HCT116 (cell line): ENCODE measurements at regions not wholly inside any gene's neighbourhood (a gene's known extent, or its start where the extent isn't known, plus 50 kb on each side); places are given as distances from the start of the nearest gene placed in this dataset.

Source experiments
- ATAC-seq: fragments of 200-7000 bp; cut with Tn5 transposase; 2 replicates; pipeline ENCODE4 v1.9.1; 2020; ENCODE audit warnings: mild to moderate bottlenecking, moderate library complexity
- BruUV-seq: library from RNA; stranded (reverse); fragments of 400-500 nt; replicated peaks from 2 replicates; lab custom pipeline; 2021; lab: Mats Ljungman, UMichigan
- CTCF ChIA-PET: fragments of 300-600 bp; sonication (Branson Sonifier 250); formaldehyde crosslinking; loops from one replicate; lab custom pipeline; 2021; ENCODE audit warnings: antibody characterized with exemption; lab: Charles Lee
- POLR2A ChIA-PET: fragments of 300-600, 350-600 bp; sonication (Branson Sonifier 250); formaldehyde crosslinking; loops from one replicate; lab custom pipeline; 2021; ENCODE audit warnings: antibody characterized with exemption; lab: Charles Lee
- RAD21 ChIA-PET, 2 experiments: fragments of 300-600 bp; sonication (Branson Sonifier 250); formaldehyde crosslinking; loops; one replicate each; lab custom pipeline; 2023; ENCODE audit warnings: low total read pairs in 2 of 2; ENCODE audit not compliant: uncharacterized antibody in 2 of 2, unreplicated experiment in 2 of 2, low non-redundant PET in 1 of 2; lab: Charles Lee
- DNase-seq: peaks from one replicate; pipeline ENCODE4 v3.0.0-alpha.2; 2010; ENCODE audit warnings: low read depth, low spot score
- H2AFZ ChIP-seq: fragments of 200-600 bp; shearing (Covaris generic), sonication (generic); 2 replicates; pipeline ENCODE4 v1.6.1; 2017; ENCODE audit warnings: low read depth, mixed run types, mixed read lengths, antibody characterized with exemption, low read length; ENCODE audit not compliant: poor library complexity, severe bottlenecking
- H3K27ac ChIP-seq: 2 replicates; pipeline ENCODE4 v1.5.1; 2012; ENCODE audit warnings: low read depth, low read length
- H3K27me3 ChIP-seq: fragments of 200-600 bp; sonication (generic); 2 replicates; pipeline ENCODE4 v1.6.1; 2016; ENCODE audit warnings: mixed run types, low read length, mixed read lengths; ENCODE audit not compliant: insufficient read depth
- H3K36me3 ChIP-seq, 2 experiments: fragments of 200-500 bp in 1 of 2; fragments of 200-600 bp in 1 of 2; sonication (Bioruptor generic) in 1 of 2; sonication (generic) in 1 of 2; 2 replicates each; pipeline versions ENCODE4 v1.5.1 to v1.6.1; 2014 to 2016; ENCODE audit warnings: low read length in 2 of 2, inconsistent platforms in 1 of 2, mixed read lengths in 1 of 2, mixed run types in 1 of 2; ENCODE audit not compliant: insufficient read depth in 2 of 2, control insufficient read depth in 1 of 2
- H3K4me1 ChIP-seq, 2 experiments: fragments of 200-600 bp in 1 of 2; sonication (generic) in 1 of 2; 2 replicates each; pipeline versions ENCODE4 v1.5.1 to v1.6.1; 2012 to 2017; ENCODE audit warnings: low read length in 2 of 2, inconsistent platforms in 1 of 2, mild to moderate bottlenecking in 1 of 2, mixed read lengths in 1 of 2, mixed run types in 1 of 2, moderate library complexity in 1 of 2; ENCODE audit not compliant: insufficient read depth in 2 of 2, control insufficient read depth in 1 of 2
- H3K4me2 ChIP-seq: fragments of 200-600 bp; sonication (generic); 2 replicates; pipeline ENCODE4 v1.6.1; 2017; ENCODE audit warnings: mixed run types, low read length, mixed read lengths
- H3K4me3 ChIP-seq, 2 experiments: fragments of 200-600 bp in 1 of 2; sonication (generic) in 1 of 2; replicated peaks in 1 of 2; 2 replicates each; pipeline ENCODE4 v1.5.1; 2011 to 2016; ENCODE audit warnings: low read length in 2 of 2, control low read depth in 1 of 2, low read depth in 1 of 2, mild to moderate bottlenecking in 1 of 2, mixed read lengths in 1 of 2, mixed run types in 1 of 2
- H3K79me2 ChIP-seq: fragments of 200-600 bp; sonication (generic); 2 replicates; pipeline ENCODE4 v1.6.1; 2017; ENCODE audit warnings: mild to moderate bottlenecking, mixed run types, low read length, moderate library complexity, mixed read lengths; ENCODE audit not compliant: insufficient read depth
- H3K9ac ChIP-seq: fragments of 200-600 bp; sonication (generic); 2 replicates; pipeline ENCODE4 v1.6.1; 2016; ENCODE audit warnings: low read length, mixed read lengths
- H3K9me2 ChIP-seq: fragments of 200-600 bp; sonication (generic), shearing (Covaris generic); 2 replicates; pipeline ENCODE4 v1.6.1; 2017; ENCODE audit warnings: mixed run types, mild to moderate bottlenecking, moderate library complexity; ENCODE audit not compliant: insufficient read depth
- H3K9me3 ChIP-seq, 2 experiments: fragments of 200-500 bp in 1 of 2; fragments of 200-600 bp in 1 of 2; sonication (Bioruptor generic) in 1 of 2; sonication (generic) in 1 of 2; 2 replicates each; pipeline ENCODE4 v1.6.1; 2014 to 2017; ENCODE audit warnings: low read length in 2 of 2, mixed read lengths in 2 of 2, inconsistent platforms in 1 of 2, low read depth in 1 of 2, mild to moderate bottlenecking in 1 of 2, mixed run types in 1 of 2, moderate library complexity in 1 of 2; ENCODE audit not compliant: control insufficient read depth in 1 of 2, insufficient read depth in 1 of 2
- H4K20me1 ChIP-seq: fragments of 200-600 bp; sonication (generic), shearing (Covaris generic); 2 replicates; pipeline ENCODE4 v1.6.1; 2017; ENCODE audit warnings: mixed run types, mild to moderate bottlenecking, moderate library complexity; ENCODE audit not compliant: insufficient read depth
- CTCF ChIP-seq, 3 experiments: fragments of 200-600 bp in 1 of 3; sonication (generic) in 1 of 3; IDR thresholded peaks in 2 of 3; conservative IDR thresholded peaks in 1 of 3; 2 replicates each; pipeline ENCODE4 v1.5.1; 2012 to 2017; ENCODE audit warnings: low read depth in 2 of 3, low read length in 2 of 3, antibody characterized with exemption in 1 of 3, borderline replicate concordance in 1 of 3, control low read depth in 1 of 3, mild to moderate bottlenecking in 1 of 3, mixed read lengths in 1 of 3, mixed run types in 1 of 3, moderate library complexity in 1 of 3; ENCODE audit not compliant: insufficient read depth in 1 of 3
- ELF1 ChIP-seq: IDR thresholded peaks from 2 replicates; pipeline ENCODE4 v1.6.1; 2012; ENCODE audit warnings: low read depth, borderline replicate concordance
- EZH2phosphoT487 ChIP-seq: fragments of 200-600 bp; IDR thresholded peaks from 2 replicates; pipeline ENCODE4 v1.6.1; 2018; ENCODE audit warnings: antibody characterized with exemption, borderline replicate concordance
- FOSL1 ChIP-seq: IDR thresholded peaks from 2 replicates; pipeline ENCODE4 v1.6.1; 2012; ENCODE audit warnings: low read depth
- JUND ChIP-seq: IDR thresholded peaks from 2 replicates; pipeline ENCODE4 v1.6.1; 2012
- RAD21 ChIP-seq: IDR thresholded peaks from 2 replicates; pipeline ENCODE4 v1.6.1; 2012; ENCODE audit warnings: low read depth, mild to moderate bottlenecking
- SIN3A ChIP-seq: IDR thresholded peaks from 2 replicates; pipeline ENCODE4 v1.6.1; 2012; ENCODE audit warnings: low read depth
- SP1 ChIP-seq: IDR thresholded peaks from 2 replicates; pipeline ENCODE4 v1.6.1; 2012; ENCODE audit warnings: low read depth
- TCF7L2 ChIP-seq: IDR thresholded peaks from 2 replicates; pipeline ENCODE4 v1.7.0; 2011; ENCODE audit warnings: borderline replicate concordance, inconsistent platforms; ENCODE audit not compliant: insufficient read depth, insufficient read length; ENCODE audit errors: extremely low read depth
- intact Hi-C: fragments of 100-400 bp; cut with micrococcal nuclease; formaldehyde crosslinking; loops from 2 replicates; pipeline ENCODE4 v1.10.0; 2022

- TF ChIP-seq SIN3A (no peak), SP1 (no peak), CTCF (IDR thresholded peaks at IDR 0.05 in 2 of 3, conservative IDR thresholded peaks at IDR 0.05 in 1 of 3; ENCODE audit: borderline replicate concordance in 1 of 3, insufficient read depth in 1 of 3, low read depth in 2 of 3, low read length in 2 of 3) (no peak), RAD21 (no peak), EZH2phosphoT487 (no peak), ELF1 (no peak), JUND (no peak), FOSL1 (no peak), TCF7L2 (no peak)
- intact Hi-C loops = no loop called here
- H3K4me1 ChIP-seq = no peaks in the 10 kb centered on the region
- peaks cover 9 to 14% of the 10 kb centered on the region in 2 experiments for H3K9me3 ChIP-seq
- H4K20me1 ChIP-seq = no peaks in the 10 kb centered on the region
- no peak overlapping the region for H3K4me2 ChIP-seq
- CTCF ChIA-PET = no interaction called here
- POLR2A ChIA-PET = no interaction called here
- RAD21 ChIA-PET = no interaction called here
- no peak for ATAC-seq
- no peak overlapping the region for H2AFZ ChIP-seq
- H3K36me3 ChIP-seq = no peaks in the 10 kb centered on the region
- H3K79me2 ChIP-seq = no peaks in the 10 kb centered on the region
- H3K4me3 ChIP-seq = no peak overlapping the region
- no peak overlapping the region for H3K9ac ChIP-seq
- no peak overlapping the region for H3K27ac ChIP-seq
- BruUV-seq = no TSS peak
- no peak for DNase-seq
- no peaks in the 10 kb centered on the region for H3K9me2 ChIP-seq
- H3K27me3 ChIP-seq = no peaks in the 10 kb centered on the region
Observed at GRCh38 chr2:78553866-78554647, 471.4 kb upstream of the REG3G start.
